ENCODE measurements at regions not wholly inside any gene's neighbourhood (a gene's known extent, or its start where the extent isn't known, plus 50 kb on each side); places are given as distances from the start of the nearest gene placed in this dataset.
"Not testable (repeated sequence)": the region's sequence is repeated elsewhere in the genome, so short reads cannot be mapped to it uniquely, and the experiment has no call there.

- DNase-seq: no peak
Measured at GRCh38 chr9:71361357-71361756, 239.9 kb upstream of the TRPM3 start.

- peak; percentile 25 to 64 for DNase-seq
Measured at GRCh38 chr9:71357346-71357745, 235.9 kb upstream of the TRPM3 start.

GRCh38 chr9:71355884-71356283 lies 234.5 kb upstream of the TRPM3 start:
- peak; percentile 2 to 40 for DNase-seq

GRCh38 chr9:71353720-71354119 lies 232.3 kb upstream of the TRPM3 start:
- no peak for DNase-seq

GRCh38 chr9:71352837-71353236 lies 231.4 kb upstream of the TRPM3 start:
- DNase-seq: no peak

- DNase-seq: no peak
Measured at GRCh38 chr9:71349218-71349617, 227.8 kb upstream of the TRPM3 start.

- no peak for DNase-seq
Measured at GRCh38 chr9:71333321-71333720, 211.9 kb upstream of the TRPM3 start.

GRCh38 chr9:71331603-71332002 lies 210.2 kb upstream of the TRPM3 start:
- DNase-seq: no peak

- DNase-seq: no peak
Measured at GRCh38 chr9:71329873-71330272, 208.5 kb upstream of the TRPM3 start.

GRCh38 chr9:71326360-71326759 lies 204.9 kb upstream of the TRPM3 start:
- no peak for DNase-seq

GRCh38 chr9:71323357-71323756 lies 201.9 kb upstream of the TRPM3 start:
- no peak for DNase-seq

GRCh38 chr9:71322311-71322710 lies 200.9 kb upstream of the TRPM3 start:
- DNase-seq: no peak

- DNase-seq: no peak
Measured at GRCh38 chr9:71308454-71308853, 187.0 kb upstream of the TRPM3 start.

- no peak for DNase-seq
Measured at GRCh38 chr9:71306134-71306533, 184.7 kb upstream of the TRPM3 start.

GRCh38 chr9:71303351-71303750 lies 181.9 kb upstream of the TRPM3 start:
- no peak for DNase-seq

- no peak for DNase-seq
Measured at GRCh38 chr9:71302776-71303175, 181.4 kb upstream of the TRPM3 start.

GRCh38 chr9:71295928-71296327 lies 174.5 kb upstream of the TRPM3 start:
- DNase-seq: no peak

- DNase-seq: no peak
Measured at GRCh38 chr9:71286146-71286545, 164.7 kb upstream of the TRPM3 start.

- DNase-seq: peak in 1 of 2 experiments; percentile 75
Measured at GRCh38 chr9:71285191-71285656, 163.8 kb upstream of the TRPM3 start.

- not testable (repeated sequence) for DNase-seq
Measured at GRCh38 chr9:71282116-71282515, 160.7 kb upstream of the TRPM3 start.

GRCh38 chr9:71279151-71279739 lies 157.8 kb upstream of the TRPM3 start:
- DNase-seq: no peak

GRCh38 chr9:71273613-71274012 lies 152.2 kb upstream of the TRPM3 start:
- no peak for DNase-seq

GRCh38 chr9:71271602-71272001 lies 150.2 kb upstream of the TRPM3 start:
- DNase-seq: no peak

GRCh38 chr9:71270554-71270953 lies 149.1 kb upstream of the TRPM3 start:
- DNase-seq: no peak

GRCh38 chr9:71269859-71270258 lies 148.4 kb upstream of the TRPM3 start:
- DNase-seq: no peak

Data from NCI-H526 (cell line).